HS-5 (cell line): ENCODE measurements at regions not wholly inside any gene's neighbourhood (a gene's known extent, or its start where the extent isn't known, plus 50 kb on each side); places are given as distances from the start of the nearest gene placed in this dataset.
"Not testable (repeated sequence)": the region's sequence is repeated elsewhere in the genome, so short reads cannot be mapped to it uniquely, and the experiment has no call there.

ENCODE experiments used
- DNase-seq: peaks from one replicate; pipeline ENCODE4 v3.0.0-alpha.2; 2012; ENCODE audit warnings: low read depth

- DNase-seq: not testable (repeated sequence)
Observed at GRCh38 chr4:86527713-86528112, 66.4 kb upstream of the PTPN13 start.

GRCh38 chr4:86529436-86529835 is 64.7 kb upstream of the PTPN13 start:
- DNase-seq: no peak

- no peak for DNase-seq
Observed at GRCh38 chr4:86530183-86530582, 63.9 kb upstream of the PTPN13 start.

GRCh38 chr4:86531440-86531839 is 62.7 kb upstream of the PTPN13 start:
- DNase-seq: no peak

- no peak for DNase-seq
Observed at GRCh38 chr4:86532851-86533250, 61.3 kb upstream of the PTPN13 start.

GRCh38 chr4:86536151-86536550 is 58.0 kb upstream of the PTPN13 start:
- DNase-seq: no peak

- DNase-seq: no peak
Observed at GRCh38 chr4:86542319-86543027, 51.6 kb upstream of the PTPN13 start.

GRCh38 chr4:86543080-86543479 is 51.0 kb upstream of the PTPN13 start:
- no peak for DNase-seq

- no peak for DNase-seq
Observed at GRCh38 chr4:86543560-86544309, 50.4 kb upstream of the PTPN13 start.

- no peak for DNase-seq
Observed at GRCh38 chr4:86544310-86544966, 49.7 kb upstream of the PTPN13 start.
